Fibroblast of villous mesenchyme (primary cell): ENCODE measurements at regions not wholly inside any gene's neighbourhood (a gene's known extent, or its start where the extent isn't known, plus 50 kb on each side); places are given as distances from the start of the nearest gene placed in this dataset.
A peak's percentile ranks its signal among the peaks of the same experiment; 100 is the strongest.

Experiments
- DNase-seq: peaks from one replicate; pipeline ENCODE4 v3.0.0-alpha.2; 2010; ENCODE audit warnings: low read depth
- H3K4me3 ChIP-seq: 2 replicates; pipeline ENCODE4 v1.5.1; 2011; ENCODE audit warnings: low read depth, mild to moderate bottlenecking, low read length
- TF ChIP-seq, protein P1 (sequence below): IDR thresholded peaks from 2 replicates; pipeline ENCODE4 v1.5.1; 2012; ENCODE audit warnings: low read depth, mild to moderate bottlenecking, low read length; ENCODE audit not compliant: insufficient read depth

DNA sequence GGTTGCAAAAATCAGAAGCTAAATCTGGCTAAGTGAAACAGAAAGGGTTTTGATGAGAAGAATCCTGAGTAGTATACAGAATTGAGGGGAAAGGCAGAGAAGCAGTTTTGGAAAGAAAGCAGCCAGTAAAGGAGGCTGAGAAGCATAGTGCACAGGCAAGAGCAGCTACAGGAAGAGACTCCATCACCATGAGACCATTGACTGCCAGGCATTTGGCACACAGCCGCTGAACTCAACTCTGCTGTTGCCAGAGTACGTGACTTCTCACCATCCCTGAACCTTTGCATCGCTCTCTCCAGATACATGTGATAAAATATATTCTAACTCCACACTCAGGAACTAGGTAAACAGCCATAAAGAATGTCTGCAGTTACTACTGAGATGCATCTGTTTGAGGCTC lies 128.3 kb upstream of the C1orf21 start:
- TF ChIP-seq, protein P1, sequence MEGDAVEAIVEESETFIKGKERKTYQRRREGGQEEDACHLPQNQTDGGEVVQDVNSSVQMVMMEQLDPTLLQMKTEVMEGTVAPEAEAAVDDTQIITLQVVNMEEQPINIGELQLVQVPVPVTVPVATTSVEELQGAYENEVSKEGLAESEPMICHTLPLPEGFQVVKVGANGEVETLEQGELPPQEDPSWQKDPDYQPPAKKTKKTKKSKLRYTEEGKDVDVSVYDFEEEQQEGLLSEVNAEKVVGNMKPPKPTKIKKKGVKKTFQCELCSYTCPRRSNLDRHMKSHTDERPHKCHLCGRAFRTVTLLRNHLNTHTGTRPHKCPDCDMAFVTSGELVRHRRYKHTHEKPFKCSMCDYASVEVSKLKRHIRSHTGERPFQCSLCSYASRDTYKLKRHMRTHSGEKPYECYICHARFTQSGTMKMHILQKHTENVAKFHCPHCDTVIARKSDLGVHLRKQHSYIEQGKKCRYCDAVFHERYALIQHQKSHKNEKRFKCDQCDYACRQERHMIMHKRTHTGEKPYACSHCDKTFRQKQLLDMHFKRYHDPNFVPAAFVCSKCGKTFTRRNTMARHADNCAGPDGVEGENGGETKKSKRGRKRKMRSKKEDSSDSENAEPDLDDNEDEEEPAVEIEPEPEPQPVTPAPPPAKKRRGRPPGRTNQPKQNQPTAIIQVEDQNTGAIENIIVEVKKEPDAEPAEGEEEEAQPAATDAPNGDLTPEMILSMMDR, result no peak
- DNase-seq, result no peak
- no peak overlapping the region for H3K4me3 ChIP-seq

DNA sequence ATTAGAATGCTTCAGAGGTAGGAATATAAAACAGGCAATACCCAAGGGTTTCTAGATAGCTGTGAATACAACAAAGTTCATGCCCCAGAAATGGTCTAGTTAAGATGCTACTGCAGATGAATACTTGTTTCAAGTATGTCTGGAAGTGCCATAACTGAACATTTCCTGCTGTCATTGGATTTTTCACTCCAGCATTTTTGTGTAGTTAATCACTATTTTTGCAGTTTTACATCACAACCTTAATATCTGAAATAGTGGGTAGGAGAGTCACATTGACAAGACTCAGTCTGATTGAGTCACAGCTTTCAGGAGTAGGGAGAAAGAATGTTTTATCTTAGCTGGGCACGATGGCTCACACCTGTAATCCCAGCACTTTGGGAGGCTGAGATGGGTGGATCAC lies 126.4 kb upstream of the C1orf21 start:
- TF ChIP-seq, protein P1, result no peak
- peak; percentile 48 for DNase-seq
- H3K4me3 ChIP-seq, result no peak overlapping the region

DNA sequence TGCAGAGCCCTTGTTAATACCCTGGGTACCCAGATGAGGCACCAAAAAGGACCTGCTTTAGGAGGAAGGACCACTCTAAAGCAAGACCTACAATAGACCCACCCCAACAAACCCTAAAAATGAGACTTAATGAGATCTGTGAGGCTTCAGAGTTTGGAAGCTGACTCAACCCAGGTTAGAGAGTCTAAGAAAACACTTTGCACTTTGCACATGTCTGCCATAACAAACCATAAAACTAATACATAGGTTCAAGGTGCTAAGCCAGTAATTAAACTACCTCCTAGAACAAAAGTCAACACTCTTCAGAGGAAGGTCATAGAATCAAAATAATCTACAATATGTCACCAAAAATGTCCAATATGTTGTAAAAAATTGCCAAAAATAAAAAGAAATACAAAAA lies 124.7 kb upstream of the C1orf21 start:
- no peak overlapping the region for H3K4me3 ChIP-seq
- DNase-seq, result no peak
- TF ChIP-seq, protein P1, result no peak

DNA sequence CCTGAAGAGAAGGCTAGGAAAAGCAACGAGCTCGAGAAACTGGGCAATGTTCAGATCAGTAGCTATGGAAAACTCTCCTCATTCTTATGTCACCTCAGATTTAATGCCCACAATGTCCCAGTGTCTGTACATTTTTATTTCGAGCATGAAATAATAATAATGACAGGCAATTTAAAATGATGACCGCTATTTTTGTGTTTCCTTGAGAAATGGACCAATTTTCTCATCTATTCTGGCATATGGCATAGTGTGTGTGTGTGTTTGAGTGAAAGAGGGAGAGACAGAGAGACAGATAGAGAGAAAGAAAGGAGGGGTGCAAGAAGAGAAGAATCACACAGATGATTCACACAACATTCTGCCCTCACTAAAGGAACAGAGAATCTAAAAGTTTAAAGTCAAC lies 119.1 kb upstream of the C1orf21 start:
- DNase-seq, result no peak
- TF ChIP-seq, protein P1, result no peak
- H3K4me3 ChIP-seq, result no peak overlapping the region

DNA sequence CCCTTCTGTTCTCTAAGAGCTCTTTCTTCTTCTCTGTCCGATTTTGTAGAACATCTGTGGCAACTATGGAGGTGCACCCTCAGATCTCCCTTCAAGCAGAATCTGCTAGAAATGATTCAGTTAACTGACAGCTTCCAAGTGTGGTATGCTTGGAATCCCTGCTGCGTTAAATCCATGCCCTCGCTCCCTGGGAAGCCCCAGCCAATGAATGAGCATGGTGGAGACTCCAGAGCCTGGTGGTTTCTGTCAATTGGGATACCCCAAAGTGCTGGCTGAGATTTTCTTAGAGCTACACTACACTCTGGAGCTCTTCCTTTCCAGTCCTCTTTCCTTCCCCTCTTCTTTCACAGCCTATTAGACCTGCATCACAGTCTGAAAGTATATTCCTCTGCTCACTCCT lies 116.3 kb upstream of the C1orf21 start:
- TF ChIP-seq, protein P1, result no peak
- H3K4me3 ChIP-seq, result no peak overlapping the region
- no peak for DNase-seq

DNA sequence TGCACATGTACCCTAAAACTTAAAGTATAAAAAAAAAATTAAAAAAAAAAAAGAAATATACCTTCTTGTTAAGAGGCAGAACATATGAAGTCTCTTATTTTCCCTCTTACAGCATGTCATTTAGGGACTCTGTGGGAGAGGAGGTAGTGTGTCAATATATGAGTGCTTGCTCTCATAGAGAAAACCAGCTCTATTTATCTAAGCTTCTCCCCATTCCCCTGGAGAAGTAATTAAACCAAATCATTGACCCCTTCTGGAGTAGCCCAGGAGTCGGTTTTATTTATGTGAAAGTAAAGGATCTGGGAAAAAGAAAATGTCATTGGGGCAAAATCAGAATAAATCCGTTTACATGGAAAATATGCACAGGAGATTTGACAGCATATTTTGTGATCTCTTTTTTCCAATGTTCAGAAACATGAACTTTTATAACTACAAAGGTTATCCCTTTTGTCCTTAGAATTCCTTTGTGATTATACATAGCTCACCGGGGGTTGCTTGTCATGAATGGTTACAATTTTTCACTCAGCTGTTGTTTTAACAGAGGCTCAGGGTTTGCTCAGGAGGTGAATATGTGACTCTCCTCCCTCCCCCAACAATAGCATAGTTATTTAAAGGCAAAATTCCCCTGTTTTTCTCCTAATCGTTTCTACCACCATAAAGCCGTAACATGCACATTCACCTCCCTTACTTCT lies 114.5 kb upstream of the C1orf21 start:
- DNase-seq, result no peak
- TF ChIP-seq, protein P1, result no peak
- H3K4me3 ChIP-seq, result no peak overlapping the region

DNA sequence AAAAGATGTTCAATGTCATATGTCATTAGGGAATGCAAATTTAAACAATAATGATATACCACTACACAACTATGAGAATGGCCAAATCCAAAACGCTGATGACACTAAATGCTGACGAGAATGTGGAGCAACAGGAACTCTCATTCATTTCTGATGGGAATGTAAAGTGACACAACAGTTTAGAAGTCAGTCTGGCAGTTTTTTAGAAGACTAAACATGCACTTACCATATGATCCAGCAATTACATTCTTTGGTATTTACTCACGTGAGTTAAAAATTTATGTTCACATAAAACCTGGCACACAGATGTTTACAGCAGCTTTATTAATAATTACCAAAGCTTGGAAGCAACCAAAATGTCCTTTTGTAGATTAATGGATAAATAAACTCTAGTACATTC lies 110.4 kb upstream of the C1orf21 start:
- no peak overlapping the region for H3K4me3 ChIP-seq
- TF ChIP-seq, protein P1, result no peak
- peak; percentile 63 for DNase-seq
